OCI-LY3 (cell line): ENCODE measurements at regions not wholly inside any gene's neighbourhood (a gene's known extent, or its start where the extent isn't known, plus 50 kb on each side); places are given as distances from the start of the nearest gene placed in this dataset.

Experiments used
- CTCF ChIP-seq: fragments of 200-600, 300-600 bp; sonication (generic); IDR thresholded peaks from 2 replicates; pipeline ENCODE4 v1.5.1; 2014; ENCODE audit warnings: antibody characterized with exemption, low read length, low read depth
- EZH2phosphoT487 ChIP-seq: fragments of 200-600 bp; shearing (Covaris generic); IDR thresholded peaks from 2 replicates; pipeline ENCODE4 v1.6.1; 2018; ENCODE audit warnings: antibody characterized with exemption, mixed run types, low read depth

GRCh38 chr10:94192333-94192732 lies 170.4 kb downstream of the NOC3L start:
- TF ChIP-seq CTCF, result no peak
- no peak for TF ChIP-seq EZH2phosphoT487
